ENCODE measurements at regions not wholly inside any gene's neighbourhood (a gene's known extent, or its start where the extent isn't known, plus 50 kb on each side); places are given as distances from the start of the nearest gene placed in this dataset.

- TF ChIP-seq CTCF (IDR thresholded peaks at IDR 0.05; ENCODE audit: extremely low read depth, missing control alignments) = no peak
- no peak for DNase-seq (ENCODE audit: low spot score)
These were observed 64.0 kb downstream of the BOLA3 start for GRCh38 chr2:74083750-74084149.
